HG03103 (cell line): ENCODE measurements at regions not wholly inside any gene's neighbourhood (a gene's known extent, or its start where the extent isn't known, plus 50 kb on each side); places are given as distances from the start of the nearest gene placed in this dataset.

ENCODE experiments used
- ATAC-seq: cut with Tn5 transposase; IDR thresholded peaks from one replicate; pipeline ENCODE4 v1.9.1; 2021; ENCODE audit warnings: low read depth; ENCODE audit not compliant: unreplicated experiment

DNA sequence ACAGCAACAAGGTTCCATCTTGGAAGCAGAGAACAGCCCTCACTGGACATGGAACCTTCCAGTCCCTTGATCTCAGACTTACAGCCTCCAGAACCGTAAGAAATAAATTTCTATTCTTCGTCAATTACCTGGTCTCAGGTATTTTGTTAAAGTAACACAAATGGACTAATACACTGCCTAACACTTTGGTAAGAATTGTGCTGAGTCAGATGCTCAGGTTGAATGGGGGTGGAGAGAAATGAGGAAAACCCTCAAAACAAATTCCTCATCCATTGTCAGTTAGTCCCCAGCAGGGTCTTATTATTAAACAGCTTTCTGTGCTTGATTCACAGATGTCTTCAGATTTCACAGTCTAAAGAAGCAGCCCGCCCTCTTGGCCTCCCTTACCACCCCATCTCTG lies 306.2 kb upstream of the SLCO3A1 start:
- ATAC-seq = no peak

- no peak for ATAC-seq
These were observed 305.0 kb upstream of the SLCO3A1 start for GRCh38 chr15:91548549-91548948.

GRCh38 chr15:91549581-91549980 lies 303.9 kb upstream of the SLCO3A1 start:
- ATAC-seq = no peak

DNA sequence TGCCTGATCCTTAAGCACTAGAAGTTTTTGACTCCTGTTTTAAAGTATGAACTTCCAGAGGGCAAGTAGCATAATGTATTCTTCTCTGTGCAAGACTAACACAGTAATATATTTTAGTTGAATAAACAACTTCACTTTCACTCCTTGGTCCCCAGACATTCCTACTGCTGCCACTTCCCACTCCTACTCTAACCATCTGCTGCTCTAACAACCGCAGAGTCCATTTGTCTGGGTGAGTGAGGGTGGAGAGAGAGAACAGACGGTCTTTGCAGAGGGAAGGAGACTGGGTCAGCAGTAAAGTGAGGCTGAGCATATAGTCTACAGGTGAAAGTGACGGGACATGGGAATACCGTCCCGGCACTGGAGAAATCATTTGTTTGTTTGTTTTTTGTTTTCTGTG lies 301.0 kb upstream of the SLCO3A1 start:
- ATAC-seq = no peak

GRCh38 chr15:91553196-91553854 lies 300.2 kb upstream of the SLCO3A1 start:
- no peak for ATAC-seq

- no peak for ATAC-seq
These were observed 298.2 kb upstream of the SLCO3A1 start for GRCh38 chr15:91555312-91555711.

- ATAC-seq = no peak
These were observed 296.6 kb upstream of the SLCO3A1 start for GRCh38 chr15:91556926-91557325.

- ATAC-seq = no peak
These were observed 294.4 kb upstream of the SLCO3A1 start for GRCh38 chr15:91559066-91559465.

DNA sequence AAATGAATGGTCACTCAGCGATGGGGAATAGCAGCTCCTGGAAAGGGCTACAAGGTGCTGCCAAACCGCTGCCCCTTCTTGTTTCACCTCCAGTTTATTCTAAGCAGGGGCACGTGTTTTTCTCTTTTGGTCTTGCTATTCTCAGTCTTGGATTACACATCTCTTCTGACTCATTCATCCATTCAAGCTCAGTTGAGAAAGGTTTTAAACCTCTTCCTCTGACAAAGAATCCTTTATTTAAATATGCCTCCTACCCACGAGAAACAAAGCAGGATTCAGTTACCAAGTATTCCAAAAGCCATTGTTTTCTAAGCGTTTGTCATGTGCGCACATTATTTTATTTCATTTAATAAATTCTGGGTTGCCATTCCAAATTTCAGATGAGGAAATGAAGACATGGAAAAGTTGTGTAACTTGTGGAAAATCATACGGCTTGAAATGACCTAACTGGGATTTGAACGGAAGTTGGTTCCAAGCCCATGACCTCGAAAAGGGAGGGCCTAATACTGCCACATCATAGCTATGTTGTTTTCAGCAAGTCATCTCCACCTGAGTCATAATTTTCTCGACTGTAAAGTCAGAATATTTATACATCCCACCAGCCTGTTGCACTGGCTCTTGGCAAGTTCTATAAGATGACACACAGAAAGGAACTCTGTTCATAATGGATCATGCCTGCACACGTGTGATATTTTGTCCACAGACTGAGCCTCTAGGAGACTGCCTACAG lies 292.0 kb upstream of the SLCO3A1 start:
- no peak for ATAC-seq

- ATAC-seq = no peak
These were observed 290.8 kb upstream of the SLCO3A1 start for GRCh38 chr15:91562698-91563097.

- ATAC-seq = no peak
These were observed 288.9 kb upstream of the SLCO3A1 start for GRCh38 chr15:91564631-91565030.

- ATAC-seq = no peak
These were observed 287.4 kb upstream of the SLCO3A1 start for GRCh38 chr15:91566141-91566540.

- no peak for ATAC-seq
These were observed 285.5 kb upstream of the SLCO3A1 start for GRCh38 chr15:91568036-91568435.

DNA sequence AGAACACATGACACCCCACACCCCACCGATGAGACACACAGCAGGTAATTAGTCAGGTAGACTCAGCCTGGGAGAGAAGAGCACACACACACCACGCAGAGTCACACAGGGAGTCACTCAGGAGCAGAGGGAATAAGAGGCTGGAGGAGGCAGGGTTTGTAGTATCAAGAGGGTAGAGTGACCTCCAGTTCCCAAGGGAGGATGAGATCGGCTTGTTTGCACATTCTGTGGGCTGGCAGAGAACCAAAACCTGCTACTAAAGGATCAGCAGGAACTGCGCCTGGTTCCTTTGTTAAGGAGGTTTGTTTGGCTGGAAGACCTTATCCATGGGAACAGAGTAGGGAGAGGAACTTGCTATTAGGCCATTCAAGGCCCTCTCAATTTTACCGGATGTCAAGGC lies 281.4 kb upstream of the SLCO3A1 start:
- no peak for ATAC-seq

- no peak for ATAC-seq
These were observed 277.4 kb upstream of the SLCO3A1 start for GRCh38 chr15:91576096-91576495.

DNA sequence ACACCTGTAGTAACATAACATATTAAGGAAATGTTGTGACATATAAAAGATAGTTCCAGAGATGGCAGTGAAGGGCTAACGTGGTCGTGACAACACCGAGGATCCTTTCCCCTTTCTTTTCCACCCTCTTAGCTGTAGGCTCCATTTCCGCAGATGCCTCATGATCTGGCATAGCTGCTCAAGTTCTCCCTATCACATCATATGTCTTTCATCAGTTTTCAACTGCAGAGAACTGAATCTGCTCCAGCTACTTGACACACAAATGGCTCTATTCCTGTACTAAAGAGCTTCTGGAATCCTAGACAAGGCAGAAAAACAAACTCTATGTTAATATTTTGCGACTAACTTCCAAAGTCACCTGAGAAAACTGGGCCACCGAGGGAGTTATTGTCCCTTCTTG lies 275.0 kb upstream of the SLCO3A1 start:
- ATAC-seq = no peak

DNA sequence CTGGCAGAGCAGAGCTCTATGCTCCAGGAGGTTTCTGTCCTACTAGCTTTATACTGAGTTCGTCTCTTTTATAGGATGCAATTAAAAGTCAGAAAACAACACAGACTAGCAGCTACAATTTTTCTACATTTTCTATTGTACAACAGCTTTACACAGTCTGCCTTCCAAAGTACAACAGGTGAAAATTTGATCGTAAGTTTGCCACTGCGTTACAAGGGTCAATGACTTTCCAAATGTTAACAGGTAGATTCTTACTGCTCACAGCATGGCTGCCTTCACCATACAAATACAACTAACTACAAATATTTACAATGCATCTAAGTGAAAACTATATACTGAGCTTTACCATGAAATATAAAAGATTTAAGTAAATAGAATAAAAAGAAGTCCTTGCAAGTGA lies 268.6 kb upstream of the SLCO3A1 start:
- no peak for ATAC-seq

DNA sequence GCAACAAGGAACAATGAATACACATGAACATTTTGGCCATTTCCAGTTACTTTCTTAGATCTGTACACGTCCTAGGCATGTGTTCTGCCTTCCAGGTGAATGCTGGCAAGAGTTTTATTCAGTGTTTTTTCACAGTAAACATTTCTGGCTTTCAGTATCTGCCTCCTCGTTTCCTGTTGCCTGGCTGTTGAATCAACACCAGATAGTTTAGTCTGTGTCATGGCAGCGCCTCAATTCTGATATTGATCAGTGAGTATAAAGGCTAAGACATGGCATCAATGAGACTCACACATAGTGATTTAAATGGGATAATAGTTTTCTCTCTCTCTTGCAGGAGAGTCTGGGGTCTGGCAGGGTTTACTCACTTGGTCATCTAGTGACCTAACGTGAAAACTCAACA lies 266.9 kb upstream of the SLCO3A1 start:
- no peak for ATAC-seq

GRCh38 chr15:91589360-91589759 lies 264.1 kb upstream of the SLCO3A1 start:
- no peak for ATAC-seq

DNA sequence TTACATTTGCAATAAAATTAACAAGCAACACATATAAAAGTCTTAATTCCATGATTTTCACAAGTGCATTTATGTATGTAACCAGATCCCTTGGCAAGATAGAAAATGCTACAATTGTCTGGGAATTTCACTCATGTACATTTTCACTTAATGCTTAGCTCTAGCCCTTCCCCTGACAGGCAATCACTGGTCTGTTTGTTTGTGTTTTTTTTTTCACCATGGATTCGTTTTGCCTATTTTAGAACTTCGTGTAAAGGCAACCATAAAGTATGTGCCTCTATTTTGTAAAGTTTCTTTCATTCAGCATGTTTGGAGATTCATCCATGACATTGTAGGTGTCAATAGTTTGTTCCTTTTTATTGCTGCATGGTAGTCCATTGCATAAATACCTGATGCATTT lies 260.9 kb upstream of the SLCO3A1 start:
- no peak for ATAC-seq

DNA sequence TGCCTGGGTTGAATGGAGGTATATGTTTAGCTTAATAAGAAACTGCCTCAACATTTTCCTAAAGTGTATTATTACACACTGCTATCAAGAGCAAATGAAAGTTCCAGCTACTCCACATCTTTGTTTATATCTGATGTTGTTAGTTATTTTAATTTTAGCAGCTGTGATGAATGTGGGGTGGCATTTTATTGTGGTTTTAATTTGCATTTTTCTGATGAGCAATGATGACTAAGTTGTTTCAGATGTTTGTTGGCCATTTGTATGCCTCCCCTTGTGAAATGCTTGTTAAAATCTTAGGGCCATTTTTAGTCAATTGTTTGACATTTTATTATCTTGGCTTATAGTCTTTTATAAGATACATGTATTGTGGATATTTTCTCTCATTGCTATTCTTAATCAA lies 260.4 kb upstream of the SLCO3A1 start:
- ATAC-seq = no peak

- no peak for ATAC-seq
These were observed 259.9 kb upstream of the SLCO3A1 start for GRCh38 chr15:91593653-91594052.
